ENCODE measurements at regions not wholly inside any gene's neighbourhood (a gene's known extent, or its start where the extent isn't known, plus 50 kb on each side); places are given as distances from the start of the nearest gene placed in this dataset.
"Not testable (repeated sequence)": the region's sequence is repeated elsewhere in the genome, so short reads cannot be mapped to it uniquely, and the experiment has no call there.

- Histone ChIP-seq H3K4me3 (ENCODE audit: control insufficient read depth in 1 of 2, extremely low read depth in 1 of 2, low read length in 1 of 2) (no peak overlapping the region), H3K27ac (ENCODE audit: low read length) (no peak overlapping the region), H3K27me3 (replicated peaks in 1 of 2; ENCODE audit: control insufficient read depth in 2 of 2, extremely low read depth in 1 of 2, insufficient read depth in 2 of 2, low read length in 1 of 2) (no peaks in the 10 kb centered on the region), H3K9me3 (no peaks in the 10 kb centered on the region), H3K36me3 (ENCODE audit: control insufficient read depth in 2 of 2, extremely low read depth in 1 of 2, insufficient read depth in 1 of 2, low read length in 1 of 2) (no peaks in the 10 kb centered on the region), H3K4me1 (ENCODE audit: control insufficient read depth in 1 of 2, extremely low read depth in 1 of 2, insufficient read depth in 2 of 2, low read length in 2 of 2) (no peaks in the 10 kb centered on the region)
- H3K9me3 Mint-ChIP-seq: no peaks in the 10 kb centered on the region
- CTCF ChIA-PET: interaction anchor here in 1 of 2 donors (0.5 kb wide), 1 partner anchor 661 kb away, joined by 3 read pairs; no protein-coding TSS in a partner anchor
- ATAC-seq (replicated peaks in 1 of 4) (no peak), DNase-seq (no peak)
- no peaks in the 10 kb centered on the region for H3K4me1 Mint-ChIP-seq
- POLR2A ChIA-PET: no interaction called here
- H3K27ac Mint-ChIP-seq: no peak overlapping the region
- H3K27me3 Mint-ChIP-seq: no peaks in the 10 kb centered on the region
- WGBS (ENCODE audit: insufficient coverage): 60% methylated on average over 1 of the region's 2 CpGs
- H3K36me3 Mint-ChIP-seq: no peaks in the 10 kb centered on the region
- no peak overlapping the region for H3K4me3 Mint-ChIP-seq
Observed at GRCh38 chr4:120286813-120287212, 220.2 kb upstream of the MAD2L1 start.

- Histone ChIP-seq H3K9me3 (no peaks in the 10 kb centered on the region), H3K4me3 (ENCODE audit: control insufficient read depth in 1 of 2, extremely low read depth in 1 of 2, low read length in 1 of 2) (no peak overlapping the region), H3K27ac (ENCODE audit: low read length) (no peak overlapping the region), H3K36me3 (ENCODE audit: control insufficient read depth in 2 of 2, extremely low read depth in 1 of 2, insufficient read depth in 1 of 2, low read length in 1 of 2) (no peaks in the 10 kb centered on the region), H3K27me3 (replicated peaks in 1 of 2; ENCODE audit: control insufficient read depth in 2 of 2, extremely low read depth in 1 of 2, insufficient read depth in 2 of 2, low read length in 1 of 2) (no peaks in the 10 kb centered on the region), H3K4me1 (ENCODE audit: control insufficient read depth in 1 of 2, extremely low read depth in 1 of 2, insufficient read depth in 2 of 2, low read length in 2 of 2) (no peaks in the 10 kb centered on the region)
- Mint-ChIP-seq H3K27me3 (no peaks in the 10 kb centered on the region), H3K4me3 (no peak overlapping the region), H3K4me1 (no peaks in the 10 kb centered on the region), H3K9me3 (no peaks in the 10 kb centered on the region), H3K36me3 (no peaks in the 10 kb centered on the region), H3K27ac (no peak overlapping the region)
- DNase-seq (no peak), ATAC-seq (replicated peaks in 1 of 4) (no peak)
- ChIA-PET POLR2A (no interaction called here), CTCF (no interaction called here)
Observed at GRCh38 chr4:120281581-120281980, 214.9 kb upstream of the MAD2L1 start.

- Mint-ChIP-seq H3K9me3 (no peaks in the 10 kb centered on the region), H3K36me3 (no peaks in the 10 kb centered on the region), H3K4me3 (no peak overlapping the region), H3K27me3 (no peaks in the 10 kb centered on the region), H3K4me1 (no peaks in the 10 kb centered on the region), H3K27ac (no peak overlapping the region)
- H3K4me3 ChIP-seq (ENCODE audit: control insufficient read depth in 1 of 2, extremely low read depth in 1 of 2, low read length in 1 of 2): no peak overlapping the region
- H3K27me3 ChIP-seq (replicated peaks in 1 of 2; ENCODE audit: control insufficient read depth in 2 of 2, extremely low read depth in 1 of 2, insufficient read depth in 2 of 2, low read length in 1 of 2): no peaks in the 10 kb centered on the region
- no peaks in the 10 kb centered on the region for H3K4me1 ChIP-seq (ENCODE audit: control insufficient read depth in 1 of 2, extremely low read depth in 1 of 2, insufficient read depth in 2 of 2, low read length in 2 of 2)
- no peaks in the 10 kb centered on the region for H3K9me3 ChIP-seq
- H3K27ac ChIP-seq (ENCODE audit: low read length): no peak overlapping the region
- CTCF ChIA-PET: no interaction called here
- DNase-seq: no peak
- no peak for ATAC-seq (replicated peaks in 1 of 4)
- H3K36me3 ChIP-seq (ENCODE audit: control insufficient read depth in 2 of 2, extremely low read depth in 1 of 2, insufficient read depth in 1 of 2, low read length in 1 of 2): no peaks in the 10 kb centered on the region
- POLR2A ChIA-PET: no interaction called here
Observed at GRCh38 chr4:120277391-120277790, 210.7 kb upstream of the MAD2L1 start.

- ATAC-seq (replicated peaks in 1 of 4): no peak
- H3K4me3 Mint-ChIP-seq: no peak overlapping the region
- H3K27ac Mint-ChIP-seq: no peak overlapping the region
- no peaks in the 10 kb centered on the region for H3K36me3 Mint-ChIP-seq
- Histone ChIP-seq H3K4me1 (ENCODE audit: control insufficient read depth in 1 of 2, extremely low read depth in 1 of 2, insufficient read depth in 2 of 2, low read length in 2 of 2) (no peaks in the 10 kb centered on the region), H3K9me3 (no peaks in the 10 kb centered on the region), H3K27ac (ENCODE audit: low read length) (no peak overlapping the region), H3K27me3 (replicated peaks in 1 of 2; ENCODE audit: control insufficient read depth in 2 of 2, extremely low read depth in 1 of 2, insufficient read depth in 2 of 2, low read length in 1 of 2) (no peaks in the 10 kb centered on the region), H3K4me3 (ENCODE audit: control insufficient read depth in 1 of 2, extremely low read depth in 1 of 2, low read length in 1 of 2) (no peak overlapping the region), H3K36me3 (ENCODE audit: control insufficient read depth in 2 of 2, extremely low read depth in 1 of 2, insufficient read depth in 1 of 2, low read length in 1 of 2) (no peaks in the 10 kb centered on the region)
- H3K9me3 Mint-ChIP-seq: peaks cover 0 to 2% (median 0%) of the 10 kb centered on the region in 3 donors
- peaks cover 0 to 3% of the 10 kb centered on the region in 2 donors for H3K27me3 Mint-ChIP-seq
- ChIA-PET CTCF (no interaction called here), POLR2A (no interaction called here)
- no peak for DNase-seq
- no peaks in the 10 kb centered on the region for H3K4me1 Mint-ChIP-seq
- 89% methylated on average over 2 of the region's 5 CpGs for WGBS (ENCODE audit: insufficient coverage)
Observed at GRCh38 chr4:120266602-120267001, 200.0 kb upstream of the MAD2L1 start.

- Mint-ChIP-seq H3K36me3 (no peaks in the 10 kb centered on the region), H3K27ac (no peak overlapping the region)
- CTCF ChIA-PET: no interaction called here
Observed at GRCh38 chr4:120263618-120264017, 197.0 kb upstream of the MAD2L1 start.

GRCh38 chr4:120261117-120261516 is 194.5 kb upstream of the MAD2L1 start:
- peaks cover 0 to 4% (median 3%) of the 10 kb centered on the region in 3 donors for H3K9me3 Mint-ChIP-seq
- H3K27ac ChIP-seq (ENCODE audit: low read length): no peak overlapping the region
- no peaks in the 10 kb centered on the region for H3K9me3 ChIP-seq
- no peaks in the 10 kb centered on the region for H3K36me3 Mint-ChIP-seq
- no peak for DNase-seq
- no peak overlapping the region for H3K4me3 ChIP-seq (ENCODE audit: control insufficient read depth in 1 of 2, extremely low read depth in 1 of 2, low read length in 1 of 2)
- no peaks in the 10 kb centered on the region for H3K4me1 Mint-ChIP-seq
- WGBS (ENCODE audit: insufficient coverage): 100% methylated on average over 1 of the region's 6 CpGs
- no peak overlapping the region for H3K27ac Mint-ChIP-seq
- ChIA-PET POLR2A (interaction anchor here (0.6 to 0.7 kb wide), 2 partner anchors 20 to 1435 kb away, joined by 4 to 6 read pairs; no protein-coding TSS in a partner anchor), CTCF (no interaction called here)
- no peak for ATAC-seq (replicated peaks in 1 of 4)
- no peak overlapping the region for H3K4me3 Mint-ChIP-seq
- peaks cover 0 to 10% of the 10 kb centered on the region in 2 donors for H3K27me3 Mint-ChIP-seq
- no peaks in the 10 kb centered on the region for H3K4me1 ChIP-seq (ENCODE audit: control insufficient read depth in 1 of 2, extremely low read depth in 1 of 2, insufficient read depth in 2 of 2, low read length in 2 of 2)
- H3K36me3 ChIP-seq (ENCODE audit: control insufficient read depth in 2 of 2, extremely low read depth in 1 of 2, insufficient read depth in 1 of 2, low read length in 1 of 2): no peaks in the 10 kb centered on the region
- no peaks in the 10 kb centered on the region for H3K27me3 ChIP-seq (replicated peaks in 1 of 2; ENCODE audit: control insufficient read depth in 2 of 2, extremely low read depth in 1 of 2, insufficient read depth in 2 of 2, low read length in 1 of 2)

More at GRCh38 chr4:120263618-120264017, 197.0 kb upstream of the MAD2L1 start:
- Histone ChIP-seq H3K36me3 (ENCODE audit: control insufficient read depth in 2 of 2, extremely low read depth in 1 of 2, insufficient read depth in 1 of 2, low read length in 1 of 2) (no peaks in the 10 kb centered on the region), H3K9me3 (no peaks in the 10 kb centered on the region), H3K4me3 (ENCODE audit: control insufficient read depth in 1 of 2, extremely low read depth in 1 of 2, low read length in 1 of 2) (no peak overlapping the region), H3K4me1 (ENCODE audit: control insufficient read depth in 1 of 2, extremely low read depth in 1 of 2, insufficient read depth in 2 of 2, low read length in 2 of 2) (no peaks in the 10 kb centered on the region), H3K27ac (ENCODE audit: low read length) (no peak overlapping the region), H3K27me3 (replicated peaks in 1 of 2; ENCODE audit: control insufficient read depth in 2 of 2, extremely low read depth in 1 of 2, insufficient read depth in 2 of 2, low read length in 1 of 2) (no peaks in the 10 kb centered on the region)
- DNase-seq (no peak), ATAC-seq (replicated peaks in 1 of 4) (no peak)
- no peak overlapping the region for H3K4me3 Mint-ChIP-seq
- POLR2A ChIA-PET: no interaction called here
- WGBS (ENCODE audit: insufficient coverage): 67% methylated on average over 3 of the region's 4 CpGs
- H3K4me1 Mint-ChIP-seq: no peaks in the 10 kb centered on the region
- peaks cover 0 to 4% (median 0%) of the 10 kb centered on the region in 3 donors for H3K9me3 Mint-ChIP-seq
- H3K27me3 Mint-ChIP-seq: peaks cover 0 to 7% of the 10 kb centered on the region in 2 donors

GRCh38 chr4:120256112-120256775 is 189.6 kb upstream of the MAD2L1 start:
- H3K9me3 ChIP-seq; H3K36me3 ChIP-seq (ENCODE audit: control insufficient read depth in 2 of 2, extremely low read depth in 1 of 2, insufficient read depth in 1 of 2, low read length in 1 of 2); H3K4me3 Mint-ChIP-seq; H3K36me3 Mint-ChIP-seq; H3K4me1 Mint-ChIP-seq; DNase-seq; H3K27ac Mint-ChIP-seq; H3K27ac ChIP-seq (ENCODE audit: low read length); H3K9me3 Mint-ChIP-seq; H3K4me1 ChIP-seq (ENCODE audit: control insufficient read depth in 1 of 2, extremely low read depth in 1 of 2, insufficient read depth in 2 of 2, low read length in 2 of 2); POLR2A ChIA-PET; H3K4me3 ChIP-seq (ENCODE audit: control insufficient read depth in 1 of 2, extremely low read depth in 1 of 2, low read length in 1 of 2); CTCF ChIA-PET; H3K27me3 Mint-ChIP-seq; H3K27me3 ChIP-seq (replicated peaks in 1 of 2; ENCODE audit: control insufficient read depth in 2 of 2, extremely low read depth in 1 of 2, insufficient read depth in 2 of 2, low read length in 1 of 2); ATAC-seq (replicated peaks in 1 of 4): not testable (repeated sequence)
- WGBS (ENCODE audit: insufficient coverage): 80% methylated on average over 3 of the region's 28 CpGs
